T-helper 2 cell treated with Interferon-gamma antibody and Interleukin-4, amounts not matched to agents 100 ng/mL and 5 ng/mL, for 36 hours (primary cell): ENCODE measurements at regions not wholly inside any gene's neighbourhood (a gene's known extent, or its start where the extent isn't known, plus 50 kb on each side); places are given as distances from the start of the nearest gene placed in this dataset.

Source experiments
- intact Hi-C: fragments of 100-400 bp; cut with micrococcal nuclease; formaldehyde crosslinking; loops from one replicate; pipeline ENCODE4 v1.15.1; 2023

DNA sequence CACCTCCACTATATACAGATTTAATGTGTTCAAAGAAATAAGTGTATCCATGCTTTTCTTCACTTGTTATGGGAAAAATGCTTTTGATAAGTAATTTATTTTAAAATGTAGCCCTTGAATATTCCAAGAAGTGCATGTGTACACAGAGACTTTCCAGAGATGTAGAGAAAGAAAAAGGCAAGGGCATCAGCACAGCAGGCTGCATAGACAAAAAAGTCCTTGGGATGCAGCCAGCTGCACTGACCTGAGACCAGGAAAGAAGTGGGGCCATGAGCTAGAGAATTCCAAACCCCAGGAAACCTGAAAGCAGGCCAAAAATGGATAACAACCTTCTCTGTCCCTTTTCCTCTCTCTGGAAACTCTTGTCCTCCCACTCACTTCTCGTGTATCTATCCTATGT is 51.6 kb upstream of the PRDM8 start:
- intact Hi-C loops = no loop called here

DNA sequence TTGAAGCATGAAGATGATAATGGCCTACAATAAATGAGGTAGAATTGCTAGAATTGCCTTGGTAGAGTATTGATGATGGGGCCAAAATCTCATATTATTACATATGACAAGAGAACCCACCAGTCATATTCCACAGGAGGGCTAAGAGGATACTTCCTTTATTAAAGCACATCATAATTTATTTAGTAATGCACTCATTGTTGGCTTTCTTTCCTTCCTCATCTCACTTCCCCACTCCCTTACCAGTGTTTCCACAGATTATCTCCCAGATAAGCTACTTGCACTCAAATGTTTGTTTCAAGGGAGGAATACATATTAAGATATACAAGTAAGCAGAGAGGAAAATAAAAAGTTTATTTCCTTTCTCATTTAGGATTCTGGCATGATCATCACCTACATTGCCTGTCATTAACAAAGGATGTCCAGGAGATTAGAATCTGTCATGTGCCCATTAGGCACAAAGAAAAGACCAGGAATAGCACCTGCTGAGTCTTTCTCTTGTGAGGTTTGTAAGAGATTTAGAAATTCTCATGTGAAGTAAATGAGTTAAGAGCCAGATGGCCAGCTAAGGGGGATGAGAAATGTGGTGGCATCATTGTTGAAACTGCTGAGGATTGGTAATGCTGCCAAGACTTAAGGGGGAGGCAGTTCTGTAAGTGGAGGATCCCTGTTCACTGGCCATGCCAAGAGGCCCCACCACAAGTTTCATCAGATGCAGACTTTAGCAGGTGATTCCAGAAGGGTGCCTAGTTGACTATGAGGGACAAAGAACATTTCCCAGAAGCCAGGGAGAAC is 52.4 kb upstream of the PRDM8 start:
- intact Hi-C loops = no loop called here

DNA sequence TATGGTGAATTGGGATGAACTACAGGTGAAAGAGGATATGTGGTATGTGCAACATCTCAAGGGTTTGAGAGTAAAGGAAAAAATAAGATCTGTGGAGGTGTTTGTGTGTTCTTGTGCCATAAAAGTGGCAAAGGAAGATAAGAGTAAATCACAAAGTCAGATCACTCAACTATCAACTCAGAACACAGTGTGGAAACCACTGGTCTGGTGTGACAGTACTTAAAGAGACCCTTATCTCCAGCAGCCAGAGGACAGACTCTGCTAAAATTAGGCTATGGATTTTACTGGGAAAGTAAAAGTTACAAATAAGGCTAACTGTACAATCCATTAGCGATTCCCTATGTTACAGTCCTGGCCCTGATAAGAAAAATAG is 54.0 kb upstream of the PRDM8 start:
- intact Hi-C loops = no loop called here

DNA sequence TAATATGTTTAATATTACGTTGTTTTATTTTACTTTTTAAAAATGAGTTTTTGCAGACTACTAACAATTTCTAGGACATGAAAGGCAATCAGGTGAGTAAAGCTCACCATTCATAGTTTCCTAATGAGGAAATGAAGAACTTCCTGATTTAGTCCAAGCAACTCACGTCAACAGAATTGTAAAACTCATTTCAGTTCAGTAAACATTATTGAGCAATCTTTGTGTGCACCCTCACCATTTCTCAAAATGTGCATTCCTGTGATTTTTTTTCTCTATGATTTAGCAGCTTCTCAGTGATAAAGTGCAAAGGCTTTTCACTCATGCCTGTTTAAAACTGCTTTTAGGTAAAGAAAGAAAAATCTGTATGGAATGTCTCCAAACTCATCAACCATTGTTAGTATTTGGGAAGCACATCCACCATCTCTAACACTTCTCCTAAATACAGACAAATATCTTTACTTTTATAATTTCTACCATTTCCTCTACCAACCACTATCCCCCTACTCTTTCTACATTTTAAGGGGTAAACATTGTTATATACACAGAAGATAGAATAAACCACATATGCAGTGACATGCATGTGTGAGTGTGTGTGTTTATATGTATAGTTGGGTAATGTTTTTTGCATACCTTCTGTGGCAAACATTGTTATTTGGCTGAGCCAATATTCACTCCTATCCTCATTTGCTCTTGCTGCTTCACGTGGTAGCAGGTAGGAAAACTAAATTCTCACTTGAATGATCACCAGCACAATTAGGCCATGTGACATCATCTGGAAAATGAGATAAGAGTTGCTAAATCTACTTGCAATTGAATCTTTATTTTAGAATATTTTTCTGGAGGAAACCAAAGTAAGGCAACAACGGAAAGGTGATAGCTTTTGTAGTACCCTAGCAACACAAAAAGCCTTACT is 54.7 kb upstream of the PRDM8 start:
- intact Hi-C loops = no loop called here

DNA sequence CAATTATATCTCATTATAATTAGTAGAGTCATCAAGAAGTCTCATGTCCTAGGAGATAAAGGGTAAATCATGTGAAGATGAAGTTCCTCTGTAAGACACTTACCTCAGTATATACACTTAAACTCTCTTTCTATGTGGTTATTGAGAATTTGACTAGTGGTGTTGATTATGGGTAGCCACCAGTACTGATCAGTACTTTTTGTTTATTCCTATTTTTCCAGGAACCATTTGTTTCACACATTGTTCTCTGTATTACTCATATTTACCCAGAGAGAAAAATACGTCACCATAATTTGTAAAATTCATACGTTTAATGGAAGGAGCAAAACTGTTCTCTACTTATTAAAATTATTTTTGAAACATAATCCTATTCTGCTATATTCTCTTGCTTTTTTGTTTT is 55.8 kb upstream of the PRDM8 start:
- intact Hi-C loops = no loop called here

DNA sequence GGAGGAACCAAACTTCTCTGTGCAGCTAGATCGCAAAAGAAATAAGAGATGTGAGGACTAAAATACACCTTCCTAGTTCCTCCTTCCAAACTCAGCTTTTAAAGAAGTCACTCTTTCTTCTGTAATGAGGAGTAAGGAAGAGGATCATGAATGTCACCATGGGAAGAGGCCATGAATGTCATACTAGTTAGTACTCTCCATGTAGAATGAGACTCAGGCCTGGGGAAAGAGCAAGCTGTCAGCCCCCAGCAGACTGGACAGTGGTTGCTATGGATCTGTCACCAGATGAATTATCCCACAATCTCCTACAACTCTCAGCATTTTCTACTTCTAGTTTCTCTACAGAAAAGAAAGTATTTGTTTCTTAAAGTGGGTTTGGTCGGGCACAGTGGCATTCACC is 57.1 kb upstream of the PRDM8 start:
- intact Hi-C loops = no loop called here

DNA sequence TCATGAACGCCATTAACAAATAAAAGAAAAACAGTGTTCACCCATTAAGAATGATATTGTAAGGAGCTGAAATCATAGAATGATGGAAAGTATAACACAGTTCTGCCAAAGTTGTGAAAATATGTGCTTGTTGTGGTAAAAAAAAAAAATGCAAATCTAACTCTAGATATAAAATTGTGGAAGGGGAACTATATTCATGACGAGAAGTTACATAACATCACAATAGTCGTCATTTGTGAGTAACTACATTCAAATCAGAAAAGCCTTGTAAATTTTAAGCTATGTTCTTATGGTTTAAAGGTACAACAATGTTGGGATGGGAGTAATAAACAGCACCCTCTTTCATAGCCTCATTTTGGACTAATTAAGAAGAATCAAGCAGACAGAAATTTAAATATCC is 57.6 kb upstream of the PRDM8 start:
- intact Hi-C loops = loop anchor here (1.0 to 2.0 kb wide), 5 partner anchors 14 to 133 kb away; no protein-coding TSS in a partner anchor

DNA sequence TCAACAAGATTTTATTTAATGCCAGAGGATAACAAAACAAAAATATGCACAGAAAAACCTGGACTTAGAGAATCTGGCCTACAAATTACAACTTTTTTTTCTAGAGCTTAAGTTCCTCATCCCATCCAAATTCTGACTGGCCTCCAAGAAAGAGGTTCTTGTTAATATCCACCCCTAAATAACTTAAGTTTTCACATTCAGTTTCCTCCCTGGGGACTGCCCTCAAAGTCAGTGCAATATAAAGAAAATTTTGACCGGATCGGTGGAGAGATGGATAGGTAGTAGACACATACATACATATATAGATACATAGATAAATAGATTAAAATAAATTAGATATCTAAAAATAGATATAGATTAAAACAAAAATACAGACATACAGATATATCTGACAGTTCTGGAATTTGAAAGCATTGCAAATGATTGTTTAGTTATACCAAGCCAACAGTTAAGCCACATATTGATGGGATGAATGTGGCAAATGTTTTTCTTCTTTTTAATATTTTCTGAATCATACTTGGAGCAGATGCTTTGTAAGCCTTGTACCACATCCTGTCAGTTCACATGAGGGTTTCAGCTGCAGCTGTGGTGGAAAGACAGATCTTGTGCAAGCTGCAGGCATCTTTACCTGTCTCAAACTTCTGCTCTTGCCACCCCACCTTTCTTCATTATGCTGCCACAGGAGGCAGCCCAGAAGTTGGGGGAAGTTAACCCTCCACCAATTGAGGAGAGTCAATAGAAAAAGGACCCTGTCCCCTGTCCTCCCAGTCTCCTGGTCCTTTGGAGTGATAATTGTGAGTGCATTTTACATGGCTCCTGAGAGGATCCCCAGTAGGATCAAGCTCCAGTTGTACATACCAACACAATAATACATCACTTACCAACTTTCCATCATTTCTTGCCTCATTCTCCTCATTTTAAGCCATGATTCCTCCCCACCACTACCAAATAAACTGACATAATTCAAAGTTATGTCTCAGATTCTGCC is 58.5 kb upstream of the PRDM8 start:
- intact Hi-C loops = loop anchor here (1.0 to 2.0 kb wide), 5 partner anchors 14 to 133 kb away; no protein-coding TSS in a partner anchor

DNA sequence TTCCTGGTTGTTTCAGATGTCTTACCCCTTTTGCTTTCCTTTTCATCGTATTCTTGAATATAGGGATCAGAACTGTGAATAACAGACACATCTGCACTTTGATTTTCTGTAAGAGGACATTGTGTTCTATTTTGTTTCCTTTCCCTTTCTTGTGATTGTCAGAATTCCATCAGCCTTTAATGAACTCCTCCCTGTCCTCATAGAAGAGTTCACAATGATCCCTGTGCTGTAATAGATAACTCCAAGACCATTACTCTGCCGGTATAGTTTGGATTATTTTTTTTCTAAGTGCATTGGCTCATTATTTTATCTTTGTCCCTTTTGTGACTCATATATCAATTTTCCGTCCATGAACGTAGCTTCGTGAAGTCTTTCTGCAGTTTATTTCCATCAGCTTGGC is 59.7 kb upstream of the PRDM8 start:
- intact Hi-C loops = loop anchor here (2.0 kb wide), 1 partner anchor 17 kb away; no protein-coding TSS in a partner anchor

DNA sequence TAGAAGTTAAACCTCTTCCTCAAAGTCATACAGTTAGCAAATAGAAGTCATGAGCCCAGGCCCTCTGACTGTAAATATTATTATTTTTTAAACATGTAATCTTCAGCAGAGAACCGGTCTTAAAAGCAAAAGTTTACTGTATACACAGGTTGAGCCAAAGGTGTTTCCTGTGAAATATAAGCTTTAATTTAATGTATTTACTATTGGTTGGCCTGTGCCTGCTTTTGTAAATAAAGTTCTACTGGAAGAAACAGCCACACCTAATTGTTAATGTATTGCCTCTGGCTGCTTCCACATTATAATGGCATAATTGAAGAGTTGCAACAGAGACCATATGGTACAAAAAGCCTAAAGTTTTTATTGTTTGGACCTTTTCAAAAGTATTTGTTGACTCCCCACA is 61.0 kb upstream of the PRDM8 start:
- intact Hi-C loops = no loop called here

DNA sequence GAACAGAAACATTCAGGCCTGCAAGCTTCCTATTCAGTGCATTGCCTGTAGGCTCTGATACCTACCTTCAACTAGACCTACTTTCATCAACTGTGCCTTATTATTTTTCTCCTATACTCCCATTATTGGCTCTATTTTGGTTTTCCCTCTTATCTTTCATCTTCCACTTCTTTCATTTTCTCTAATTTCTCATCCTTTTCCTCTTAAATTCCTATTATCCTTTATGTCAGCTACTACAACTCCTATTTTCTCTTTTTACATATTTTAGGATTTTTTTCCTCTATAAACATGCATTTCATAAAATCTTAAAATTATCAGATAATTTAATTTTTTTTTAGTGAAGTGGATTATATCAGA is 61.6 kb upstream of the PRDM8 start:
- intact Hi-C loops = no loop called here

DNA sequence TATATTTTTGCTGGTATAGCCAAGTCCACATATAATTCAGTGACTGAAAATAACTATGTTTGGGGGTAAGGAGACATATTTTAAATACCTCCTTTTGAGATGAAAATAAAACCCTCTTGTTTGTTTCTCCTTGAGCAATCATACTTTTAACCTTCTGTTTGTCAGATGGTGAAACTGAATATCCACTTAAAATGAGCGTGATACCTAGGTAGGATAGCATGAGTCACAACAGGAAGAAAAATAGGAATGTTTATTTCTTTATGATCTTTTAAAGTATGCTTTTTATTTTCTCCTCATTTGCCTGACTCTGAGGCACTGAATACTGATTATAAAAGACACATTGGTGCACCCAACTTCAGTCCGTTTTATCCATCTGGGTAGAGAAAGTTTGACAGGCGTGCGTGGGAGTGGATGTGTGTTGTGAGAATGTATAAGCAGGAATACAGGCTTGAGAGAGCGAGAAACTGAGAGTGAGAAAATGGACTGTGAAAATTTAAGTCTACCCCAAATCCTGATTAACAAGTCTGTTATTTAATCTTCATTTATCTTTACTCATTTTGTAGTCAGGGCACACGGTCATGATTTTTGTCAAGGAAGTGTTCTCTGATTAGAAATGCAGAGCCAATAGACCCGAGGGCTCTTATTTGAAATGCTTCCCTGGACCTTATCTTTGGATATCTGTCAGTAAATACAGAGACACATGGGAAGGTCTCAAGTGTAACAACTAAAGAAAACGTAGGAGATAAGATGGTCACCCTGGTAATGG is 62.1 kb upstream of the ANTXR2 start:
- intact Hi-C loops = no loop called here

DNA sequence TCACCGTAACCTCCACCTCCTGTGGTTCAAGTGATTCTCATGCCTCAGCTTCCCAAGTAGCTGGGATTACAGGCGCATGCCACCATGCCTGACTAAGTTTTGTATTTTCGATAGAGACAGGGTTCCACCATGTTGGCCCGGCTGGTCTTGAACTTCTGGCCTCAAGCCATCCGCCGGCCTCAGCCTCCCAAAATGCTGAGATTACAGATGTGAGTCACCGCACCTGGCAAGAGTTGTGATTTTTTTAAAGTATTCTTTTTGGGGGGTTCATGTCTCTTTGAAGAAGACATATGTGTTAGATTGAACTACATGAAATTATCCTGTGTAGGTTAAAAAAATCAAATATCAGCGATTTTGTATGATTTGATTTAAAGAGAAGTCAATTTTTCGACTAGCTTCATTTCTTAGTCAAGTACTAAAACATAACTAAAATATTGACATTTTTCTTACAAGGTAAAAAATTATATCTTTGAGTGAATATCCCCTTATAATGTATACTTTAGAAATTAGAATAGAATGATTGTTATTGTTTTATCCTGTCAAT is 60.3 kb upstream of the ANTXR2 start:
- intact Hi-C loops = no loop called here

DNA sequence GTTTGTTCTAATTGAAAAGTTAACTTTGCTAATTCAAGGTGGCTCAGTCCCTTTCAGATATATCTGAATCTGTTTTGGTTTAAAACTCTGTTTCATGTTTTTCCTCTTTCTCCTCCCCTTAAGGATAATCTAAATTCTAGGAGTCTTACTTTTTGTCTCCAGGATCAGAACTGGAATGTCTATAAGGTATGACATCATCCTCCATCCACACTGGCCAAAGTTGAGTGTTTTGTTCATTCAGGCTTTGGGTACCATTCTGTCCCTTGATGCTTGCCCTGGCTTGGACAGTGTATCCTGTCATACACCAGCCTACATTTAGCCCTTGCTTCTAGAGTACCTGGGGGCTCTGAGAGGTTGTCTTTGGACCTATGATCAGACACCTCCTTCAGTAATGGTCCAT is 56.8 kb upstream of the ANTXR2 start:
- intact Hi-C loops = loop anchor here (5.0 kb wide), 1 partner anchor 527 kb away; no protein-coding TSS in a partner anchor

DNA sequence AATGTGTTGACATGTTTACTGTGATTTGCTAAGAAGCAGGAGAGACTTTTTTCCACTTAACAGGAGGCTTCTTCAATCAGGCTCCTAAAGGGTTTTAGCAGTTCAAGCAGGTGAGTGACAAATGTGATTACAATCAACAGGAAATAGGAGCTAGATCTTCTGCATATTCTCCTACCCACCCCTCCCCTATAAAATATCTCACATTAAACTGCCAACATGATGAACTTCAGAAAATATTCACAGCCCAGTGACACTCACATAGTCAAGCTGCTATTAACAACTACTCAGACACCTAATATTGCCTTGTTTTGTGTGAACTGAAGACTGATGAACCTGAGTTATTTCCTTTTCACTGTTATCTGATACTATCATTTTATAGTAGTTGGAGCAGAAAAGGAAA is 55.9 kb upstream of the ANTXR2 start:
- intact Hi-C loops = loop anchor here (5.0 kb wide), 1 partner anchor 527 kb away; no protein-coding TSS in a partner anchor

DNA sequence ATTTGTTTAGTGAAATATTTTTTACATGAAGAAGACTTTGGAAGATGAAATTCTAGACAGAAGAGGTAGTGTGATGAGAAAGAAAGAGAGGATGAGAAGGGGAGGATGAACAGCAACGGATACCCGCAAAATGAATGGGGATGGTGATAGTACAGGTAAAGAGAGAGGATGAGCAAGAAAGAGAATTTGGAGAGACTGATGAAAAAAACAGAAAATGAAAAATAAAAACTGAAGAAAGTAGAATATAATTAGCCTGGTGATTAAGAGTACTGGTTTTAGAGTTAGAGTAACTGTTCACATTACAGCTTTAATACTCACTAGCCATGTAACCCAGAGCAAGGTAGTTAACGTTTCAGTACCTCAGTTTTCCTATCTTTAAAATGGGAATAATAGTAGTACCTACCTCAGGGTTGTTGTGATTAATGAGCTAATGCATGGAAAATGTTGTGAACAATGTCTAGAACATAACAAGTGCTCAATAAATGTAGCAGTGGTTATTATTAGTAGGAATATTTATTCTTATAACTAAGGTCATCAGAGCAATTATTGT is 54.9 kb upstream of the ANTXR2 start:
- intact Hi-C loops = loop anchor here (5.0 kb wide), 1 partner anchor 526 kb away; no protein-coding TSS in a partner anchor

DNA sequence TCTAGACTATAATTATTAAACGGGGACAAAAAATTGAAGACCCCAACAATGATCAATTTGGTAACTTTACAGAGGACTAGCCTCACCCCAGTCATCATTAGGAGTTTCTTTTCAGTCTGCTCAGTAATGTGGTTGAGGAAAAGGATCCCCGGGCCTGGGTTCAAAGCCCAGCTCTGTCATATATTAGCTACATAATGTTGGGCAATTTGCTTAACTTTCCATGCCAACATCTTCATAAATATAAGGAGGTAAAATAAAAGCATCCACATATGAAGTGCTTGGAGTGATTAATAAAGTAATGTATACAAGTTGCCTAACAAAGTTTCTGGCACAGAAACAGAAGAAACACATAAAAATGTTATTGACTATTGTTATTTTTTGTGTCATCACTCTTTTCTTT is 53.4 kb upstream of the ANTXR2 start:
- intact Hi-C loops = loop anchor here (1.0 to 5.0 kb wide), 2 partner anchors 28 to 524 kb away; no protein-coding TSS in a partner anchor

DNA sequence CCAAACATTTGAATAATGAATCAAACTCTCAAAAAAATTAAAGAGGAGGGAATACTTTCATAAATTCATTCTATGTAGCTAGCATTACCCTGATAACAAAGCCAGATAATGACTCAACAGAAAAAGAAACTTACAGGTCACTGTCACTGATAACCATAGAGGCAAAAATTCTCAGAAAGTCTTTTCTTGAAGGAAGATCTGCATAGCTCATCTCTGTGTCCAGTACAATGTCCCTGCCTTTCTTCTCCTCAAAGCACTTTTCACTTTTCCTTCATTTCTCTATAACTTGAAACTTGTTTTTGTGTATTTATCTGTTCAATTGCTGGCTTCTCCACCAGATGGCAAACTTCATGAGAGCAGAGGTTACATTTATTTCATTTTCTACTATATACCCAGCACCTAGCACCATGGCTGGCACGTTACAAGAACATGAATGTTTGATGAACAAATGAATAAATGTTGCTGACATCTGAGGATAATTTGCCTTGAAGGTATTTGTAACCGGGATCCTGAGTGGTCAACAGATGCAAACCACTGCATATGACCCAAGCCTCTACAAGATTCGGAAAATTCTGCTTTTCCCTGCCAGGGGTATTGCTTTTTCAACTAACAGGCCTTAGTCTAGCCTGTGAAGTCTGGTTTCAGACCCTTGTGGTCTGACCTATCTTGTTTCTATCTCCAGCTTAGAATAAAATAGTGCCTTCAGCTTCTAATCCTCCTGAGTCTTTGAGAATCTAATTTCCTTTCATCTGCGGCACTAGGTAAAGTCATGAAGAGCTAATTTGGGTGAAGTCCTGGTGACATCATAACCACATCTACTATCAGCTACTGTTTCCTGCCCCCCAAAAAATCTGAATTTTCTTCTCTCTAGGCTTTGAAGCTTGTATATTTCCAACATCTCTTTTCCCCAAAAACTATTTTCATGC is 52.5 kb upstream of the ANTXR2 start:
- intact Hi-C loops = loop anchor here (1.0 to 5.0 kb wide), 10 partner anchors 14 to 523 kb away; partner anchors contain the start of gene ANTXR2
